ENCODE measurements at regions not wholly inside any gene's neighbourhood (a gene's known extent, or its start where the extent isn't known, plus 50 kb on each side); places are given as distances from the start of the nearest gene placed in this dataset.

DNA sequence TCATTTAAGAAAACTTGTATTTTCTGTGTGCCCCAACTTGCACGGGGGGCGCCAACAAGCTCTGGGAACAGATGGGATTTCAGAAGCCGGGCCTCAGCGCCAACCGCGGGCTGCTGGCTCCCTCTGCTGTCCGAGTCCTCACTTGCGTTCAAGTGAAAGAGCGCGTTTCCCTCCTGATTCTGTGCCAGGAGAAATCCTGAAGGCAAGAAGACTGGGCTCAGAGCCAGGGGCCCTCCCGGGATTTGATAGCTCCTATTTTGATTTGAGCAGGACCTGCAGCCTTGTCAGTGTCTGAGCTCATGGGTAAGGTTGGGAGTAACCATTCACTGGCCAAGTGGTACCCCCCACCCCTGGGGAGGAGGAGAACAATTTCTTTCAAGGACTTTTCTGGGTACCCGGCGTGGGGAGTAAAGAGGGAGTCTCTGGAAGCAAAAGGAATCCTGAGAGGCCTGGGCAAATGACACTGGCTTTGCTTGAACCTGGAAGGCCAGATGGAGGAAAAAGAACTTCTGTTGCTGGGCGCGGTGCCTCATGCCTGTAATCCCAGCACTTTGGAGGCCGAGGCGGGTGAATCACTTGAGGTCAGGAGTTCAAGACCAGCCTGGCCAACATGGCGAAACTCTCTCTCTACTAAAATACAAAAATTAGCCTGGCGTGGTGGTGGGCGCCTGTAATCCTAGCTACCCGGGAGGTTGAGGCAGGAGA lies 179.0 kb upstream of the RGS6 start:
- TF ChIP-seq, protein P1, sequence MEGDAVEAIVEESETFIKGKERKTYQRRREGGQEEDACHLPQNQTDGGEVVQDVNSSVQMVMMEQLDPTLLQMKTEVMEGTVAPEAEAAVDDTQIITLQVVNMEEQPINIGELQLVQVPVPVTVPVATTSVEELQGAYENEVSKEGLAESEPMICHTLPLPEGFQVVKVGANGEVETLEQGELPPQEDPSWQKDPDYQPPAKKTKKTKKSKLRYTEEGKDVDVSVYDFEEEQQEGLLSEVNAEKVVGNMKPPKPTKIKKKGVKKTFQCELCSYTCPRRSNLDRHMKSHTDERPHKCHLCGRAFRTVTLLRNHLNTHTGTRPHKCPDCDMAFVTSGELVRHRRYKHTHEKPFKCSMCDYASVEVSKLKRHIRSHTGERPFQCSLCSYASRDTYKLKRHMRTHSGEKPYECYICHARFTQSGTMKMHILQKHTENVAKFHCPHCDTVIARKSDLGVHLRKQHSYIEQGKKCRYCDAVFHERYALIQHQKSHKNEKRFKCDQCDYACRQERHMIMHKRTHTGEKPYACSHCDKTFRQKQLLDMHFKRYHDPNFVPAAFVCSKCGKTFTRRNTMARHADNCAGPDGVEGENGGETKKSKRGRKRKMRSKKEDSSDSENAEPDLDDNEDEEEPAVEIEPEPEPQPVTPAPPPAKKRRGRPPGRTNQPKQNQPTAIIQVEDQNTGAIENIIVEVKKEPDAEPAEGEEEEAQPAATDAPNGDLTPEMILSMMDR (IDR thresholded peaks at IDR 0.05): peak; percentile 68 to 92 (median 86)
- no peak for TF ChIP-seq POLR2A (IDR thresholded peaks at IDR 0.05)
- no peak for TF ChIP-seq POLR2AphosphoS5 (IDR thresholded peaks at IDR 0.05)

Data from prostate gland (tissue), 2 donors.